ENCODE measurements at regions not wholly inside any gene's neighbourhood (a gene's known extent, or its start where the extent isn't known, plus 50 kb on each side); places are given as distances from the start of the nearest gene placed in this dataset.

DNA sequence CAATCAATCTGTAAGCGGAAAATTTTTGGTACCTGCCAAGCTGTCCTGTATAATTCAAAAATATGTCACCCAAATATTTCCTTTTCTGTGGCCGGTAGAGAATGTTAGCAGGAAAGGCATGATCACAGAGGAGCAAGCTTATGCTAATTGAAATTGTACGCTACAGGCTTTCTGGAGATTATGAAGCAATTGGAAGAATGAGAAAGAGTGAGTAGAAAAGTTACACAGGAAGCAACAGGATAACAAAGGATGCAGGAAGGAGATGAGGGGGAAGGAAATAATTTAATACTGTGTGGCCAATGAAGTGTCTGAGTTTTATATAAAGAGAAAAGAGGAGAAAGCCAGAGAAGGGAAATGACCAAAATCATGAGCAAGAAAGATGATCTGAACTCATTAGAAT, 627.2 kb upstream of the STXBP6 start:
- TF ChIP-seq CTCF (IDR thresholded peaks at IDR 0.05; ENCODE audit: low read depth, low read length), result no peak
- H3K36me3 ChIP-seq, result no peaks in the 10 kb centered on the region
- no peak overlapping the region for H3K27ac ChIP-seq
- H3K4me3 ChIP-seq (ENCODE audit: low read depth, low read length), result no peak overlapping the region
- no peak for DNase-seq
- no peaks in the 10 kb centered on the region for H3K9me3 ChIP-seq (ENCODE audit: severe bottlenecking)
- H3K27me3 ChIP-seq (ENCODE audit: insufficient read depth, low read depth, severe bottlenecking), result peaks cover 55% of the 10 kb centered on the region

GRCh38 chr14:25667387-25667786, 617.4 kb upstream of the STXBP6 start:
- Histone ChIP-seq H3K9me3 (ENCODE audit: severe bottlenecking) (no peaks in the 10 kb centered on the region), H3K27ac (no peak overlapping the region)

DNA sequence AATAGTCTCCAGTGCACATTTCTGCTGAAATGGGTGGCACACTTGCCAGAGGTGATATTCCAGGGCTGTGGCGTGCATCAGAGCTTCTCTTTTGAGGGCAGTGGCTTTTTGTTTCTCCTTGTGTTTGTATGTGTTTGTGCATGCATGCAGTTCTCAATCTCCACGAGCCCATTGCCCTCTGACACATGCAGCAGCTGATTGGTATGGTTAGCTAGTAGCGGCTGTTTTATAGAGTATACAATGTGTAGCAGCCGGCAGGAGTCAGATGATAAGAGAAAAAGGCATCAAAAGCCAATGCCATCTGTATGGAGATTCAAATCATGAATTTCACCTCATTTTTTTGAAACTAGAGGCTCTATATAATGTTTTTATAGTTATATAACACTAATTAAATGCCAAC, 616.9 kb upstream of the STXBP6 start:
- Histone ChIP-seq H3K27me3 (ENCODE audit: insufficient read depth, low read depth, severe bottlenecking) (peaks cover 38% of the 10 kb centered on the region), H3K36me3 (no peaks in the 10 kb centered on the region)

More at GRCh38 chr14:25667387-25667786, 617.4 kb upstream of the STXBP6 start:
- Histone ChIP-seq H3K4me3 (ENCODE audit: low read depth, low read length) (no peak overlapping the region), H3K36me3 (no peaks in the 10 kb centered on the region), H3K27me3 (ENCODE audit: insufficient read depth, low read depth, severe bottlenecking) (peaks cover 43% of the 10 kb centered on the region)
- no peak for TF ChIP-seq CTCF (IDR thresholded peaks at IDR 0.05; ENCODE audit: low read depth, low read length)
- no peak for DNase-seq

GRCh38 chr14:25658988-25659387, 609.0 kb upstream of the STXBP6 start:
- DNase-seq, result no peak
- no peaks in the 10 kb centered on the region for H3K9me3 ChIP-seq (ENCODE audit: severe bottlenecking)
- no peaks in the 10 kb centered on the region for H3K36me3 ChIP-seq
- TF ChIP-seq CTCF (IDR thresholded peaks at IDR 0.05; ENCODE audit: low read depth, low read length), result no peak
- H3K27ac ChIP-seq, result no peak overlapping the region
- peaks cover 32% of the 10 kb centered on the region for H3K27me3 ChIP-seq (ENCODE audit: insufficient read depth, low read depth, severe bottlenecking)
- H3K4me3 ChIP-seq (ENCODE audit: low read depth, low read length), result no peak overlapping the region

More for the DNA sequence above, 616.9 kb upstream of the STXBP6 start:
- no peak for DNase-seq
- no peaks in the 10 kb centered on the region for H3K9me3 ChIP-seq (ENCODE audit: severe bottlenecking)
- TF ChIP-seq CTCF (IDR thresholded peaks at IDR 0.05; ENCODE audit: low read depth, low read length), result no peak
- no peak overlapping the region for H3K4me3 ChIP-seq (ENCODE audit: low read depth, low read length)
- H3K27ac ChIP-seq, result no peak overlapping the region

GRCh38 chr14:25630447-25630846, 580.5 kb upstream of the STXBP6 start:
- no peak overlapping the region for H3K4me3 ChIP-seq (ENCODE audit: low read depth, low read length)
- no peak for TF ChIP-seq CTCF (IDR thresholded peaks at IDR 0.05; ENCODE audit: low read depth, low read length)

GRCh38 chr14:25628978-25629377, 579.0 kb upstream of the STXBP6 start:
- Histone ChIP-seq H3K27me3 (ENCODE audit: insufficient read depth, low read depth, severe bottlenecking) (peaks cover 6% of the 10 kb centered on the region), H3K27ac (no peak overlapping the region), H3K4me3 (ENCODE audit: low read depth, low read length) (no peak overlapping the region), H3K9me3 (ENCODE audit: severe bottlenecking) (no peaks in the 10 kb centered on the region), H3K36me3 (no peaks in the 10 kb centered on the region)
- no peak for DNase-seq
- TF ChIP-seq CTCF (IDR thresholded peaks at IDR 0.05; ENCODE audit: low read depth, low read length), result no peak

More at GRCh38 chr14:25630447-25630846, 580.5 kb upstream of the STXBP6 start:
- Histone ChIP-seq H3K27ac (no peak overlapping the region), H3K27me3 (ENCODE audit: insufficient read depth, low read depth, severe bottlenecking) (peaks cover 6% of the 10 kb centered on the region), H3K9me3 (ENCODE audit: severe bottlenecking) (no peaks in the 10 kb centered on the region), H3K36me3 (no peaks in the 10 kb centered on the region)
- no peak for DNase-seq

Data from WERI-Rb-1 (cell line).